Bronchial epithelial cell (primary cell): ENCODE measurements at regions not wholly inside any gene's neighbourhood (a gene's known extent, or its start where the extent isn't known, plus 50 kb on each side); places are given as distances from the start of the nearest gene placed in this dataset.
A peak's percentile ranks its signal among the peaks of the same experiment; 100 is the strongest.

Source experiments
- DNase-seq: peaks from one replicate; pipeline ENCODE4 v3.0.0-alpha.2; 2010; ENCODE audit warnings: low read depth
- FAIRE-seq: peaks from 2 replicates; lab custom pipeline; 2011; peaks lifted over from hg19 to GRCh38; lab: Jason Lieb, UNC
- H3K27me3 ChIP-seq: 2 replicates; pipeline ENCODE4 v1.5.1; 2011; ENCODE audit warnings: low read length; ENCODE audit not compliant: control insufficient read depth, insufficient read depth
- H3K36me3 ChIP-seq: 2 replicates; pipeline ENCODE4 v1.5.1; 2011; ENCODE audit warnings: low read length; ENCODE audit not compliant: control insufficient read depth, insufficient read depth
- H3K4me3 ChIP-seq: 2 replicates; pipeline ENCODE4 v1.5.1; 2011; ENCODE audit warnings: mild to moderate bottlenecking, low read depth, low read length, control low read depth
- TF ChIP-seq, protein P1 (sequence below): IDR thresholded peaks from 2 replicates; pipeline ENCODE4 v1.5.1; 2011; ENCODE audit warnings: mild to moderate bottlenecking, moderate library complexity, low read length, control low read depth, inconsistent platforms; ENCODE audit not compliant: insufficient read depth, severe bottlenecking

DNA sequence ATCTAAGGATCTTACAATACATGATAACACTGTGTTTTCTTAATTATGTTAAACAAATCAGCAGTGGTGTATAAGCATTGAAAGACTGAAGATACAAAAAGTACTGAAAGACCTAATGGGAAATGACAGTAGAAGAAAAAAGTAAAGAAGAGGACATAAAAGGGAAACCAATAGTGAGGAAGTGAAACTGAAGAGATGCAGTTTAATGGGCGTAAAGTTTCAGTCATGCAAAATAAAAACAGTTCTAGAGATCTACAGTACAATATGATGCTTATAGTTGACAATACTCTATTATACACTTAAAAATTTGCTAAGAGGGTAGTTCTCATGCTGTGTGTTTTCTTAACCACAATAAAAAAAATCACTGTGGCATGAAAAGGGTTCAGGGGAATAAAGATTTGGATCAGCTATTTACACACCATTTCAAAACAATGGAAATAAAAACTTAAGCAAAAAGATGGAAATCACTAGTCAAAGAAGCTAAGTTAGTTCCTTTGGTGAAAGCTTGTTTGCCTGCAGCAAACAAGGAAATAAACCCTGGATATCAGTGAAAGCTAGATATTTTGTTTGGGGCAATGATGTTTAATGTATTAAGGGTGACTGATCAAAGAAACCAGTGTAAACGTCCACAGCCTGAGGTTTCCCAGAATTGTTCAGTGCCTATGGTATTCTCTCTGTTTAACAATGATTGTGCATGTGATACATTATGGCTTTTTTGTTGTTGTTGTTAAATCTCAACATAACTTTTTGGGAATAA lies 1160.8 kb upstream of the ADGRL2 start:
- H3K27me3 ChIP-seq: no peaks in the 10 kb centered on the region
- FAIRE-seq (no peak), DNase-seq (no peak)
- no peak overlapping the region for H3K4me3 ChIP-seq
- no peaks in the 10 kb centered on the region for H3K36me3 ChIP-seq
- TF ChIP-seq, protein P1, sequence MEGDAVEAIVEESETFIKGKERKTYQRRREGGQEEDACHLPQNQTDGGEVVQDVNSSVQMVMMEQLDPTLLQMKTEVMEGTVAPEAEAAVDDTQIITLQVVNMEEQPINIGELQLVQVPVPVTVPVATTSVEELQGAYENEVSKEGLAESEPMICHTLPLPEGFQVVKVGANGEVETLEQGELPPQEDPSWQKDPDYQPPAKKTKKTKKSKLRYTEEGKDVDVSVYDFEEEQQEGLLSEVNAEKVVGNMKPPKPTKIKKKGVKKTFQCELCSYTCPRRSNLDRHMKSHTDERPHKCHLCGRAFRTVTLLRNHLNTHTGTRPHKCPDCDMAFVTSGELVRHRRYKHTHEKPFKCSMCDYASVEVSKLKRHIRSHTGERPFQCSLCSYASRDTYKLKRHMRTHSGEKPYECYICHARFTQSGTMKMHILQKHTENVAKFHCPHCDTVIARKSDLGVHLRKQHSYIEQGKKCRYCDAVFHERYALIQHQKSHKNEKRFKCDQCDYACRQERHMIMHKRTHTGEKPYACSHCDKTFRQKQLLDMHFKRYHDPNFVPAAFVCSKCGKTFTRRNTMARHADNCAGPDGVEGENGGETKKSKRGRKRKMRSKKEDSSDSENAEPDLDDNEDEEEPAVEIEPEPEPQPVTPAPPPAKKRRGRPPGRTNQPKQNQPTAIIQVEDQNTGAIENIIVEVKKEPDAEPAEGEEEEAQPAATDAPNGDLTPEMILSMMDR: no peak

DNA sequence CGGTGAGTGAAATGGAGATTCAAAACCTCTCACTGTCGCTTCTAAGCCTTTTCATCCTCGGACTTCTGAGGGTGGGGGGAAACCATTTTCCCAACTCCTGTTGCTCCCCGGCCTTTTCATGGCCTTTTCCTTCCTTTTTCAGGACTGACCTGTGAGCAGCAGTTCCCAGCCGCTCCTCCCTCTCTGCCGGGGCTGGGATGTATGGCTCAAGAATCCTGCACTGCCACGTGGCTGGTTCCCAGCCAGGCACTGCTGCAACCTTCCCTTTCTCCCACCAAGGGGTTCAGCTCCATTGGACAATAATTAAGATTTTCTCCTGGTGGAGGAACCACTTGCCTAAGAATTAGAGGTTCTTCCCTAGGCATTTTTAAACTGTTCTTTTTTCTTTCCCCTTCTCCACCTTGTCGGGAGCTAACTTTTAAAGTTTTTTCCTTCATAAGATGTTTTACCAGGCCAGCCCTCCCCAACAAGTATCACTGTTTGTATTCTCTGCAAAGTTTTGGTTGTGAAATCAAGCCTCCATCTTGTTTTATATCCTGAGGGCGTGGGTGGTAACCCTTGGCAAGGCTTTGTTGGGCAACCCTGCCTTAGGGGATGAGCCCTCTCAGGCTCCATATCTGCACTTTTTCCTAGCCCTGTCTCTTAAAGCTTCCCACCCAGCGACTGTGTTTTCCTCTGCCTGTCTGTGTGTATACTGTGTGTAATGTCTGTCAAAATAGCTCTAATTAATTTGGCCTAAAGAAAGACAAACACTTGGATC lies 1166.6 kb upstream of the ADGRL2 start:
- FAIRE-seq (no peak), DNase-seq (no peak)
- Histone ChIP-seq H3K4me3 (no peak overlapping the region), H3K27me3 (no peaks in the 10 kb centered on the region), H3K36me3 (no peaks in the 10 kb centered on the region)
- TF ChIP-seq, protein P1: no peak

DNA sequence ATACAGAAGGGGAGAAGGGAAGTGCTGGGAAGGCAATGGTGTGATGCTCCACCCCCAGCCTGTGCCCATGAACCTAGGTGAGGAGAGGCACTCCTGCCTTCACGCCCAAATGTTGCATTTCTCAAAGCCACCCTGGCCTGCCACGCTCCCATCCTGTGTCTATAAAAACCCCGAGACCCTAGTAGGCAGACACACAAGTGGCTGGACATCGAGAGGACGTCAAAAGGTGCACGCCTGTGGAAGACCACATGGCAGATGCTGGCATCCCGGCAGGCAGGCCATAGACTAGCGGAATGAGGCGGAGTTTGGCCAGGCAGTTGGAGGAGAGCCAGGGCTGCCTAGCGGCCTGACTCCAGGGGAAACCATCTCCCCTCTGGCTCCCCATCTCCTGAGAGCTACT lies 1168.5 kb upstream of the ADGRL2 start:
- no peaks in the 10 kb centered on the region for H3K27me3 ChIP-seq
- no peak for DNase-seq
- peak; percentile 86 for FAIRE-seq
- no peaks in the 10 kb centered on the region for H3K36me3 ChIP-seq
- TF ChIP-seq, protein P1: no peak
- no peak overlapping the region for H3K4me3 ChIP-seq

- Histone ChIP-seq H3K36me3 (no peaks in the 10 kb centered on the region), H3K4me3 (no peak overlapping the region), H3K27me3 (no peaks in the 10 kb centered on the region)
- DNase-seq (no peak), FAIRE-seq (no peak)
- TF ChIP-seq, protein P1: no peak
These were observed 1171.4 kb upstream of the ADGRL2 start for GRCh38 chr1:80629304-80629837.

DNA sequence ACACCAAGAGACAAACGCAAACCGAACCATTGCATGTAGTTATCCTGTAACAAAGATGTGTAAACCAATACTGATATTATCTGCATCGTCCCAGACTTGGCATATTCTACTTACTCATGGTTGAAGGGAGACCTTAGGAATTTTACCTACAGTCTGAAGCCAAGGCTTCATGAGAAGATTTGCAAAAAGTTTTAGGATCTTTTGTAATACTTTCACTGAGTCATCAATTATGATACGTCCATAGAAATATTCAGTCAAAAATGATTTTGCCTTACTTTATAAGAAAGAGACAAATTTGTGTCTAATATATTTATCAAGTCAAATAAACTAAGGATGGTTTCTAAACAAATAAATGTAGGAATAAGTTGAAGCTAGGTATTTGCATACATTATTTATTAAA lies 1176.1 kb upstream of the ADGRL2 start:
- DNase-seq: no peak
- no peak overlapping the region for H3K4me3 ChIP-seq
- H3K27me3 ChIP-seq: no peaks in the 10 kb centered on the region
- no peaks in the 10 kb centered on the region for H3K36me3 ChIP-seq
- TF ChIP-seq, protein P1: no peak
- no peak for FAIRE-seq
